ENCODE measurements at regions not wholly inside any gene's neighbourhood (a gene's known extent, or its start where the extent isn't known, plus 50 kb on each side); places are given as distances from the start of the nearest gene placed in this dataset.

DNA sequence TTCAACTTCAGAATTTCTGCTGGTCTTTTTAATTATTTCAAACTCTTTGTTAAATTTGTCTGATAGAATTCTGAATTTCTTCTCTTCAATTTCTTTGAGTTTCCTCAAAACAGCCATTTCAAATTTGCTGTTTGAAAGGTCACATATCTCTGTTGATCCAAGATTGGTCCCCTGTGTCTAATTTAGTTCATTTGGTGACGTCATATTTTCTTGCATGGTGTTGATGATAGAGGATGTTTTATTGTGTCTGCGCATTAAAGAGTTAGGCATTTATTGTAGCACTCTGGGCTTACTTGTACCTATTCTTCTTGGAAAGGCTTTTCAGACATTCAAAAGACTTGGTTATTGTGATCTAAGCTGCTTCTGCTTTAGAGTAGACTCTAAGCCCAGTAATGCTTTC lies 698.4 kb upstream of the LRRTM1 start:
- Mint-ChIP-seq H3K36me3 (peaks cover 0 to 3% (median 0%) of the 10 kb centered on the region in 5 donors), H3K27ac (no peak overlapping the region), H3K27me3 (no peaks in the 10 kb centered on the region), H3K9me3 (peaks cover 3 to 52% (median 25%) of the 10 kb centered on the region in 11 donors), H3K4me1 (no peaks in the 10 kb centered on the region), H3K4me3 (no peak overlapping the region)
- Histone ChIP-seq H3K27me3 (ENCODE audit: control insufficient read depth in 2 of 2, insufficient read depth in 2 of 2, low read length in 2 of 2) (no peaks in the 10 kb centered on the region), H3K36me3 (ENCODE audit: control insufficient read depth in 2 of 3, insufficient read depth in 3 of 3, low read length in 3 of 3) (no peaks in the 10 kb centered on the region), H3K4me1 (ENCODE audit: control insufficient read depth in 2 of 2, insufficient read depth in 2 of 2, low read length in 2 of 2) (no peaks in the 10 kb centered on the region), H3K4me3 (ENCODE audit: low read length) (no peak overlapping the region), H3K27ac (ENCODE audit: low read depth, low read length) (no peak overlapping the region), H3K9me3 (ENCODE audit: control insufficient read depth in 2 of 3, low read length in 3 of 3) (peaks cover 0 to 11% (median 0%) of the 10 kb centered on the region in 3 experiments)
- no peak for ATAC-seq
- DNase-seq: no peak
- intact Hi-C loops (cut with micrococcal nuclease): no loop called here
- ChIA-PET POLR2A (no interaction called here), CTCF (no interaction called here)

DNA sequence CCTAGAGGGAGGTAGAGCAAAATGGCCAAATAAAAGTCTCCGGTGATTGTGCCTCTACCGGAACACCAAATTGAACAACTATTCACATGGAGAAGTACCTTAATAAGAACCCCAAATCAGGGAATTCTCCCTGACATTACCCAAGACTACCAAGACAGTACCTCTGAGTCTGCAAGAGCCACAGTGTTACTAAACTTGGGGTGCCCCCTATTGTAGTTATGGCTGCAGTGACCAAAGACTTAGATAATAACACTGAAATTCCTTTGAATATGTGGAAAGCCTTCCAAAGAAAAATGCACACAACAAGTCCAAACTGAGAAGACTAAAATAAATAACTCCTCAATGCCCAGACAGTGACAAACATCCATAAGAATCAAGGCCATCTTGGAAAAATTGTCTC lies 682.9 kb upstream of the LRRTM1 start:
- CTCF ChIA-PET: no interaction called here

DNA sequence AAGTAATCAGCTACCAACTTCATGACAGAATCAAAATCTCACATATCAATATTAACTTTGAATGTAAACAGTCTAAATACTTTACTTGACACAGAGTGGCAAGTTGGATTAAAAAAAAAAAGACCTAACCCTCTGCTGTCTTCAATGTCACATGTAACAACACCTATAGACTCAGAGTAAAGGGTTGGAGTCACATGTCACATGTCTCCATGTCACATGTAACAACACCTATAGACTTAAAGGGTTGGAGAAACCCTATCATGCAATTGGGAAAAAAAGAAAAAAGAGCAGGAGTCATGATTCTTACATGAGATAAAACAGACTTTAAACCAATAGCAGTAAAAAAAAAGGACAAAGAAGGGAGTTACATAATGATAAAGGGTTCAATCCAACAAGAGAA lies 665.3 kb upstream of the LRRTM1 start:
- DNase-seq: no peak
- H3K4me1 ChIP-seq (ENCODE audit: control insufficient read depth in 2 of 2, insufficient read depth in 2 of 2, low read length in 2 of 2): no peaks in the 10 kb centered on the region
- intact Hi-C loops (cut with micrococcal nuclease): no loop called here
- peaks cover 0 to 22% (median 0%) of the 10 kb centered on the region in 3 experiments for H3K9me3 ChIP-seq (ENCODE audit: control insufficient read depth in 2 of 3, low read length in 3 of 3)
- Mint-ChIP-seq H3K4me1 (no peaks in the 10 kb centered on the region), H3K27ac (no peak overlapping the region), H3K27me3 (no peaks in the 10 kb centered on the region), H3K4me3 (no peak overlapping the region), H3K36me3 (peaks cover 0 to 4% (median 0%) of the 10 kb centered on the region in 5 donors), H3K9me3 (peaks cover 11 to 75% (median 33%) of the 10 kb centered on the region in 11 donors)
- ATAC-seq: no peak
- no peak overlapping the region for H3K4me3 ChIP-seq (ENCODE audit: low read length)
- H3K27me3 ChIP-seq (ENCODE audit: control insufficient read depth in 2 of 2, insufficient read depth in 2 of 2, low read length in 2 of 2): no peaks in the 10 kb centered on the region
- CTCF ChIA-PET: no interaction called here
- POLR2A ChIA-PET: no interaction called here
- H3K36me3 ChIP-seq (ENCODE audit: control insufficient read depth in 2 of 3, insufficient read depth in 3 of 3, low read length in 3 of 3): no peaks in the 10 kb centered on the region
- no peak overlapping the region for H3K27ac ChIP-seq (ENCODE audit: low read depth, low read length)

More for the DNA sequence above, 682.9 kb upstream of the LRRTM1 start:
- Histone ChIP-seq H3K36me3 (ENCODE audit: control insufficient read depth in 2 of 3, insufficient read depth in 3 of 3, low read length in 3 of 3) (no peaks in the 10 kb centered on the region), H3K27me3 (ENCODE audit: control insufficient read depth in 2 of 2, insufficient read depth in 2 of 2, low read length in 2 of 2) (no peaks in the 10 kb centered on the region), H3K4me3 (ENCODE audit: low read length) (no peak overlapping the region), H3K9me3 (ENCODE audit: control insufficient read depth in 2 of 3, low read length in 3 of 3) (no peaks in the 10 kb centered on the region), H3K27ac (ENCODE audit: low read depth, low read length) (no peak overlapping the region), H3K4me1 (ENCODE audit: control insufficient read depth in 2 of 2, insufficient read depth in 2 of 2, low read length in 2 of 2) (no peaks in the 10 kb centered on the region)
- ATAC-seq: no peak
- H3K4me3 Mint-ChIP-seq: no peak overlapping the region
- POLR2A ChIA-PET: no interaction called here
- no peak overlapping the region for H3K27ac Mint-ChIP-seq
- no peaks in the 10 kb centered on the region for H3K27me3 Mint-ChIP-seq
- peaks cover 0 to 41% (median 13%) of the 10 kb centered on the region in 11 donors for H3K9me3 Mint-ChIP-seq
- no peak for DNase-seq
- intact Hi-C loops (cut with micrococcal nuclease): no loop called here
- no peaks in the 10 kb centered on the region for H3K4me1 Mint-ChIP-seq
- H3K36me3 Mint-ChIP-seq: no peaks in the 10 kb centered on the region

DNA sequence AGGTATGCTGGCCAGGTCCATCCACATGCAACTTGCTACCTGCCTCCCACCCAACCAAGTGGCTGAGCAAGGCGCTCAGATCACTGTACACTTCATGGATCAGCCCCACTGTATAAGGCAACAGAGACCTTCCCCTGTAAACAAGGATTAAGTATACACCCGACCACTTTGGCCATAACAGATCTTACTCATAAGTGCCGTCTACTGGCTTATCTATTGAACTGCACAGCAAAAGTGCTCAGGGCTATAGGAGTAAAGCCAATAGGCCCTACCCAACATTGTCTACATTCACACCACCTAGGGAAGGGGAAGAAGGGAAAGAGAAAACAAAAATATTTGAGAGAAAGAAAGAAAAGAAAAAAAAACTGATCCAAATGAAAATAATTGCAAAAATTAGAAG lies 663.9 kb upstream of the LRRTM1 start:
- H3K4me3 ChIP-seq (ENCODE audit: low read length): no peak overlapping the region
- H3K9me3 ChIP-seq (ENCODE audit: control insufficient read depth in 2 of 3, low read length in 3 of 3): peaks cover 0 to 22% (median 0%) of the 10 kb centered on the region in 3 experiments
- H3K4me1 ChIP-seq (ENCODE audit: control insufficient read depth in 2 of 2, insufficient read depth in 2 of 2, low read length in 2 of 2): no peaks in the 10 kb centered on the region
- POLR2A ChIA-PET: no interaction called here
- no peak overlapping the region for H3K4me3 Mint-ChIP-seq
- no peaks in the 10 kb centered on the region for H3K27me3 ChIP-seq (ENCODE audit: control insufficient read depth in 2 of 2, insufficient read depth in 2 of 2, low read length in 2 of 2)
- DNase-seq: no peak
- H3K36me3 Mint-ChIP-seq: peaks cover 0 to 4% (median 0%) of the 10 kb centered on the region in 5 donors
- CTCF ChIA-PET: no interaction called here
- intact Hi-C loops (cut with micrococcal nuclease): no loop called here
- ATAC-seq: no peak
- no peaks in the 10 kb centered on the region for H3K4me1 Mint-ChIP-seq
- no peak overlapping the region for H3K27ac Mint-ChIP-seq
- no peak overlapping the region for H3K27ac ChIP-seq (ENCODE audit: low read depth, low read length)
- H3K27me3 Mint-ChIP-seq: no peaks in the 10 kb centered on the region
- H3K9me3 Mint-ChIP-seq: peaks cover 11 to 68% (median 29%) of the 10 kb centered on the region in 11 donors
- no peaks in the 10 kb centered on the region for H3K36me3 ChIP-seq (ENCODE audit: control insufficient read depth in 2 of 3, insufficient read depth in 3 of 3, low read length in 3 of 3)

DNA sequence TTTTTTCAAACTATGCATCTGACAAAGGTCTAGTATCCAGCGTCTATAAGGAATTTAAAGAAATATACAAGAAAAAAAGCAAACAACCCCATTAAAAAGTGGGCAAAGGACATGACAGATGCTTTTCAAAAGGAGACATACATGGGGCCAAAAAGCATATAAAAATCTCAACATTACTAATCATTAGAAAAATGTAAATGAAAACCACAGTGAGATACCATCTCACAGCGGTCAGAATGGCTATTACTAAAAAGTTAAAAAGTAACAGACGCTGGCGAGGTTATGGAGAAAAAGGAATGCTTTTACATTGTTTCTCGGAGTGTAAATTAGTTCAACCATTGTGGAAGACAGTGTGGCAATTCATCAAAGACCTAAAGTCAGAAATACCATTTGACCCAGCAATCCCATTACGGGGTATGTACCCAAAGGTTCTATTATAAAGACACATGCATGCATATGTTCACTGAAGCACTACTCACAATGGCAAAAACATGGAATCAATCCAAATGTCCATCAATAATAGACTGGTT lies 643.1 kb upstream of the LRRTM1 start:
- no peaks in the 10 kb centered on the region for H3K9me3 ChIP-seq (ENCODE audit: control insufficient read depth in 2 of 3, low read length in 3 of 3)
- ChIA-PET CTCF (no interaction called here), POLR2A (no interaction called here)
- Mint-ChIP-seq H3K4me1 (no peaks in the 10 kb centered on the region), H3K27ac (no peak overlapping the region), H3K36me3 (no peaks in the 10 kb centered on the region), H3K4me3 (no peak overlapping the region), H3K9me3 (peaks cover 1 to 21% (median 8%) of the 10 kb centered on the region in 11 donors), H3K27me3 (no peaks in the 10 kb centered on the region)
- H3K4me1 ChIP-seq (ENCODE audit: control insufficient read depth in 2 of 2, insufficient read depth in 2 of 2, low read length in 2 of 2): no peaks in the 10 kb centered on the region
- no peak for DNase-seq
- no peak overlapping the region for H3K27ac ChIP-seq (ENCODE audit: low read depth, low read length)
- intact Hi-C loops (cut with micrococcal nuclease): no loop called here
- ATAC-seq: no peak
- H3K27me3 ChIP-seq (ENCODE audit: control insufficient read depth in 2 of 2, insufficient read depth in 2 of 2, low read length in 2 of 2): no peaks in the 10 kb centered on the region
- no peaks in the 10 kb centered on the region for H3K36me3 ChIP-seq (ENCODE audit: control insufficient read depth in 2 of 3, insufficient read depth in 3 of 3, low read length in 3 of 3)
- no peak overlapping the region for H3K4me3 ChIP-seq (ENCODE audit: low read length)

DNA sequence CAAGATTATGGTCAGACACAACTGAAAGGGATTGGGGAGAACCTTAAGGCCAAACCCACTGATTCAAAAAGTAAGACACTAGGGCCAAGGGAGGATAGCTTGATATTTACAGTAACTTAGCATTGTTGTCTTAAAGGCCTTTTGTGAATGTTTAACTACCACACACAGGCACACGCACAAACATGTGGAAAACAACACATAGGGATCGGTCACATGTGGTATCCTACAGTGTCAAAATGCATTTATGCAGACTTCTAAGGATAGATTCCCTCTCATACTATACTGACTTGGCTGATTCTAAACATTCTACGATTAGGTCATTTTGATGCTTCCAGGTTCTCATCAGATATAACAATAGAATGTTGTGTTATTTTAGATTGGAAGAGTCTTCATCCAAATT lies 638.9 kb upstream of the LRRTM1 start:
- no peak overlapping the region for H3K4me3 Mint-ChIP-seq

DNA sequence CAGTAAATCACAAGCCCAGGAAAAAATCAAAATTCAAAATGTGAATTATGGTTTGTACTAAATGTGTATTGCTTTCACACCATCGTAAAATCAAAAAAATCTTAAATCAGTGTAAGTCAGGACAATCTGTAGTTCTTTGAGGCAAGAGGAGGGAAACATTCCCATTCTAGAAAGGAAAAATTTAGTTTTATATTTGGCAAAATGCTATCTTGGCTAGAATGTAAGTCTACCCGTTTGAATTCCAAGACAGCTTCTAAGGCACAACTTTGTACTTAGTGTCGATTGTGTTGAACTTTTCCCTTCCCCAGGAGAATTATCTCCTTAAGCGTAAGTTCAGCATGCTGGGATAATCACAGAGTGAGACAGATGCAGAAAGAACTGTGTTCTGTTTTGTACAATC lies 638.2 kb upstream of the LRRTM1 start:
- CTCF ChIA-PET: no interaction called here

More for the DNA sequence above, 638.9 kb upstream of the LRRTM1 start:
- intact Hi-C loops (cut with micrococcal nuclease): no loop called here
- no peak for ATAC-seq
- no peaks in the 10 kb centered on the region for H3K27me3 ChIP-seq (ENCODE audit: control insufficient read depth in 2 of 2, insufficient read depth in 2 of 2, low read length in 2 of 2)
- H3K27me3 Mint-ChIP-seq: no peaks in the 10 kb centered on the region
- ChIA-PET POLR2A (no interaction called here), CTCF (no interaction called here)
- H3K9me3 ChIP-seq (ENCODE audit: control insufficient read depth in 2 of 3, low read length in 3 of 3): no peaks in the 10 kb centered on the region
- no peaks in the 10 kb centered on the region for H3K4me1 ChIP-seq (ENCODE audit: control insufficient read depth in 2 of 2, insufficient read depth in 2 of 2, low read length in 2 of 2)
- H3K36me3 Mint-ChIP-seq: no peaks in the 10 kb centered on the region
- peaks cover 2 to 18% (median 8%) of the 10 kb centered on the region in 11 donors for H3K9me3 Mint-ChIP-seq
- H3K4me3 ChIP-seq (ENCODE audit: low read length): no peak overlapping the region
- H3K36me3 ChIP-seq (ENCODE audit: control insufficient read depth in 2 of 3, insufficient read depth in 3 of 3, low read length in 3 of 3): no peaks in the 10 kb centered on the region
- H3K27ac ChIP-seq (ENCODE audit: low read depth, low read length): no peak overlapping the region
- H3K4me1 Mint-ChIP-seq: no peaks in the 10 kb centered on the region
- no peak overlapping the region for H3K27ac Mint-ChIP-seq
- DNase-seq: no peak

More for the DNA sequence above, 638.2 kb upstream of the LRRTM1 start:
- Mint-ChIP-seq H3K4me3 (no peak overlapping the region), H3K27me3 (no peaks in the 10 kb centered on the region), H3K36me3 (no peaks in the 10 kb centered on the region), H3K9me3 (peaks cover 2 to 20% (median 11%) of the 10 kb centered on the region in 11 donors), H3K27ac (no peak overlapping the region), H3K4me1 (no peaks in the 10 kb centered on the region)
- POLR2A ChIA-PET: no interaction called here
- intact Hi-C loops (cut with micrococcal nuclease): no loop called here
- H3K27me3 ChIP-seq (ENCODE audit: control insufficient read depth in 2 of 2, insufficient read depth in 2 of 2, low read length in 2 of 2): no peaks in the 10 kb centered on the region
- H3K36me3 ChIP-seq (ENCODE audit: control insufficient read depth in 2 of 3, insufficient read depth in 3 of 3, low read length in 3 of 3): no peaks in the 10 kb centered on the region
- DNase-seq (no peak), ATAC-seq (no peak)
- no peaks in the 10 kb centered on the region for H3K9me3 ChIP-seq (ENCODE audit: control insufficient read depth in 2 of 3, low read length in 3 of 3)
- H3K27ac ChIP-seq (ENCODE audit: low read depth, low read length): no peak overlapping the region
- no peak overlapping the region for H3K4me3 ChIP-seq (ENCODE audit: low read length)
- H3K4me1 ChIP-seq (ENCODE audit: control insufficient read depth in 2 of 2, insufficient read depth in 2 of 2, low read length in 2 of 2): no peaks in the 10 kb centered on the region
